K562 (cell line): ENCODE measurements at regions not wholly inside any gene's neighbourhood (a gene's known extent, or its start where the extent isn't known, plus 50 kb on each side); places are given as distances from the start of the nearest gene placed in this dataset.

ENCODE experiments used
- ATAC-seq: fragments of 200-7000 bp; cut with Tn5 transposase; 3 replicates; pipeline ENCODE4 v1.9.1; 2020; ENCODE audit warnings: moderate library complexity
- BruUV-seq: library from RNA; stranded (reverse); fragments of 400-500 nt; replicated peaks from 2 replicates; lab custom pipeline; 2021; lab: Mats Ljungman, UMichigan
- CTCF ChIA-PET: fragments of 300-600 bp; formaldehyde crosslinking; extraction: SDS; loops from one replicate; lab custom pipeline; 2021; ENCODE audit warnings: low intra/inter-chr PET ratio; lab: Yijun Ruan, JAX
- POLR2A ChIA-PET: fragments of 300-600, 350-650 bp; sonication (Branson Sonifier 250); formaldehyde crosslinking; extraction: SDS; loops from one replicate; lab custom pipeline; 2021; ENCODE audit warnings: antibody characterized with exemption, inconsistent platforms; lab: Yijun Ruan, JAX
- DNase-seq, 4 experiments: peaks; one replicate each; pipeline versions ENCODE4 v3.0.0 to v3.0.0-alpha.2; 2011 to 2018; ENCODE audit warnings: low spot score in 3 of 4, mixed read lengths in 3 of 4; ENCODE audit errors: extremely low read depth in 1 of 4
- FAIRE-seq: peaks from 2 replicates; lab custom pipeline; 2011; peaks lifted over from hg19 to GRCh38; lab: Jason Lieb, UNC
- H2AFZ ChIP-seq: 2 replicates; pipeline ENCODE4 v1.6.0; 2011; ENCODE audit warnings: low read depth, low read length, control low read depth, inconsistent platforms
- H3K27ac ChIP-seq: fragments of 200-600 bp; 3 replicates; pipeline ENCODE4 v1.8.0; 2011; ENCODE audit warnings: low read depth, mild to moderate bottlenecking, control low read depth, inconsistent platforms, low read length, moderate library complexity, mixed read lengths; ENCODE audit errors: extremely low read depth
- H3K27me3 ChIP-seq, 2 experiments: fragments of 300-600 bp in 1 of 2; 2 replicates in 1 of 2; 3 replicates in 1 of 2; pipeline versions ENCODE4 v1.6.0 to v1.8.0; 2011; ENCODE audit warnings: inconsistent platforms in 2 of 2, low read length in 2 of 2, mild to moderate bottlenecking in 1 of 2, mixed read lengths in 1 of 2, moderate library complexity in 1 of 2; ENCODE audit not compliant: control insufficient read depth in 2 of 2, insufficient read depth in 2 of 2
- H3K36me3 ChIP-seq: fragments of 300-600 bp; 3 replicates; pipeline ENCODE4 v1.8.0; 2011; ENCODE audit warnings: mild to moderate bottlenecking, low read length, inconsistent platforms; ENCODE audit not compliant: control insufficient read depth, insufficient read depth
- H3K4me1 ChIP-seq, 2 experiments: fragments of 200-600 bp in 1 of 2; replicated peaks in 1 of 2; 2 replicates in 1 of 2; 3 replicates in 1 of 2; pipeline versions ENCODE4 v1.5.1 to v1.8.0; 2011; ENCODE audit warnings: inconsistent platforms in 2 of 2, low read length in 2 of 2, mild to moderate bottlenecking in 1 of 2, mixed read lengths in 1 of 2, moderate library complexity in 1 of 2; ENCODE audit not compliant: control insufficient read depth in 2 of 2, insufficient read depth in 2 of 2
- H3K4me2 ChIP-seq: 2 replicates; pipeline ENCODE4 v1.6.1; 2011; ENCODE audit warnings: low read length, control low read depth, inconsistent platforms, mixed read lengths; ENCODE audit not compliant: insufficient read depth
- H3K4me3 ChIP-seq: fragments of 200-600 bp; sonication (generic), shearing (Covaris generic); 2 replicates; pipeline ENCODE4 v1.5.1; 2016; ENCODE audit warnings: control low read depth, inconsistent platforms
- H3K79me2 ChIP-seq: fragments of 200-600 bp; 3 replicates; pipeline ENCODE4 v1.8.0; 2011; ENCODE audit warnings: low read length, inconsistent platforms; ENCODE audit not compliant: control insufficient read depth, insufficient read depth
- H3K9ac ChIP-seq, 2 experiments: 2 replicates each; pipeline versions ENCODE4 v1.6.0 to v1.6.1; 2011; ENCODE audit warnings: low read depth in 2 of 2, low read length in 2 of 2, control low read depth in 1 of 2, inconsistent platforms in 1 of 2, mild to moderate bottlenecking in 1 of 2, mixed read lengths in 1 of 2; ENCODE audit not compliant: insufficient read depth in 1 of 2
- H3K9me1 ChIP-seq: one replicate; pipeline ENCODE4 v1.6.0; 2011; ENCODE audit warnings: inconsistent platforms, mild to moderate bottlenecking, low read length, moderate library complexity; ENCODE audit not compliant: control insufficient read depth, insufficient read depth
- H3K9me3 ChIP-seq: replicated peaks from 2 replicates; pipeline ENCODE4 v1.5.1; 2011; ENCODE audit warnings: low read depth, low read length, inconsistent platforms; ENCODE audit not compliant: control insufficient read depth, insufficient read depth
- H4K20me1 ChIP-seq: replicated peaks from 2 replicates; pipeline ENCODE4 v1.6.1; 2011; ENCODE audit warnings: low read length, inconsistent platforms, mixed read lengths; ENCODE audit not compliant: control insufficient read depth, insufficient read depth
- AFF4 ChIP-seq: sonication (generic); formaldehyde crosslinking; IDR thresholded peaks from 2 replicates; pipeline ENCODE4 v1.8.0; 2023; ENCODE audit warnings: mild to moderate bottlenecking, missing genetic modification reagents
- CBFB ChIP-seq: sonication (generic); formaldehyde crosslinking; IDR thresholded peaks from 2 replicates; pipeline ENCODE4 v1.4.0; 2020; ENCODE audit warnings: mild to moderate bottlenecking, missing genetic modification reagents
- NFYB ChIP-seq: IDR thresholded peaks from 2 replicates; pipeline ENCODE4 v1.6.1; 2011; ENCODE audit warnings: mild to moderate bottlenecking, moderate library complexity; ENCODE audit not compliant: insufficient read length; ENCODE audit errors: extremely low read depth
- PRPF4 ChIP-seq: fragments of 200-400 bp; formaldehyde crosslinking; IDR thresholded peaks from one replicate; pipeline ENCODE4 v1.6.1; 2017; ENCODE audit warnings: low read length, low read depth, mild to moderate bottlenecking; ENCODE audit not compliant: insufficient read depth, poor library complexity, severe bottlenecking
- SIN3A ChIP-seq, 2 experiments: fragments of 150-350 bp in 1 of 2; IDR thresholded peaks; 2 replicates each; pipeline ENCODE4 v1.6.1; 2011 to 2016; ENCODE audit warnings: borderline replicate concordance in 2 of 2, low read depth in 2 of 2, low read length in 2 of 2, mild to moderate bottlenecking in 2 of 2, moderate library complexity in 2 of 2; ENCODE audit not compliant: control insufficient read depth in 1 of 2
- USF2 ChIP-seq: sonication (generic); formaldehyde crosslinking; IDR thresholded peaks from 2 replicates; pipeline ENCODE4 v1.5.0; 2020; ENCODE audit warnings: missing genetic modification reagents
- WGBS: fragments of 100-300 bp; shearing (Covaris generic); methylation state at CpG from one replicate; pipeline ENCODE4 v1.1.6; 2016; ENCODE audit warnings: low coverage, mixed read lengths; ENCODE audit not compliant: insufficient coverage; ENCODE audit errors: missing lambda C conversion rate; 5-methylcytosine and 5-hydroxymethylcytosine counted together
- in situ Hi-C: fragments of 300-500 bp; cut with MboI; formaldehyde crosslinking; loops from 4 replicates; pipeline ENCODE4 v1.15.0; 2018; ENCODE audit warnings: inconsistent platforms, mixed read lengths
- intact Hi-C: fragments of 100-400 bp; cut with micrococcal nuclease; formaldehyde crosslinking; loops from 2 replicates; pipeline ENCODE4 v1.14.2; 2022

GRCh38 chr2:65500310-65501040, 68.1 kb upstream of the SPRED2 start:
- H3K4me3 ChIP-seq, result no peak overlapping the region
- peaks cover 0 to 8% of the 10 kb centered on the region in 2 experiments; a peak in 1 of 5 replicates for H3K4me1 ChIP-seq
- H3K27me3 ChIP-seq, result no peaks in the 10 kb centered on the region
- no peaks in the 10 kb centered on the region for H3K9me1 ChIP-seq
- TF ChIP-seq SIN3A (IDR thresholded peaks at IDR 0.05; ENCODE audit: borderline replicate concordance in 2 of 2, control insufficient read depth in 1 of 2, low read depth in 2 of 2, low read length in 2 of 2) (no peak), CBFB (CRISPR knock-in tag) (no peak), NFYB (peak; percentile 20), AFF4 (no peak), PRPF4 (no peak), USF2 (CRISPR knock-in tag) (peak; percentile 30; the same call in 1 of the 2 replicates)
- intact Hi-C loops (no loop called here), in situ Hi-C loops (no loop called here)
- no peak overlapping the region for H2AFZ ChIP-seq
- H3K4me2 ChIP-seq, result no peak overlapping the region
- no peaks in the 10 kb centered on the region for H3K79me2 ChIP-seq
- POLR2A ChIA-PET, result interaction anchor here (1.3 kb wide), 1 partner anchor 25 kb away, joined by 5 read pairs; no protein-coding TSS in a partner anchor
- no peaks in the 10 kb centered on the region for H4K20me1 ChIP-seq
- H3K27ac ChIP-seq, result no peak overlapping the region
- H3K9me3 ChIP-seq, result no peaks in the 10 kb centered on the region
- DNase-seq, result no peak
- peak; percentile 29; the same call in 1 of the 3 replicates for ATAC-seq
- H3K36me3 ChIP-seq, result no peaks in the 10 kb centered on the region
- 61% methylated on average over 9 of the region's 9 CpGs for WGBS
- CTCF ChIA-PET, result no interaction called here
- no peak overlapping the region; a peak in 1 of 4 replicates for H3K9ac ChIP-seq
- FAIRE-seq, result no peak
- BruUV-seq, result no TSS peak
